Lung microvascular endothelial cell (primary cell): ENCODE measurements at regions not wholly inside any gene's neighbourhood (a gene's known extent, or its start where the extent isn't known, plus 50 kb on each side); places are given as distances from the start of the nearest gene placed in this dataset.

Source experiments
- DNase-seq, 2 donors: peaks; one replicate each; pipeline versions ENCODE4 v3.0.0 to v3.0.0-alpha.2; 2010; ENCODE audit warnings: low read depth in 2 of 2

DNA sequence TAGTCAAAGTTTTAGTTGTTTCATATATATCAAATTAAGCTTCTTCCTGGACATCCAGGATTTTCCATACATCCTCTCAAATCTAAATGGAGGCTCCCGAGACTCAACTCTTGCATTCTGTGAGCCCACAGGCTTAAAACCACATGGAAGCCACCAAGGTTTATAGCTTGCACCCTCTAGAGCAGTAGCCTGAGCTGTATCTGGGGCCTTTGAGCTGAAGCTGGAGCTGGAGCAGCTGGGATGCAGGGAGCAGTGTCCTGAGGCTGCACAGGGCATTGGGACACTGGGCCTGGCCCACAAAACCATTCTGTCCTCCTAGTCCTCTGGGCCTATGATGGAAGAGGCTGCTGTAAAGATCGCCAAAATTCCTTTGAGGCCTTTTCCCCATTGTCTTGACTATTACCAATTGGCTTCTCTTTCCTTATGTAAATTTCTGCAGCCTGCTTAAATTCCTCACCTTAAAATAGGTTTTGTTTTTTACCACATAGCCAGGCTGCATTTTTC is 151.0 kb downstream of the COX7C start:
- DNase-seq = no peak

DNA sequence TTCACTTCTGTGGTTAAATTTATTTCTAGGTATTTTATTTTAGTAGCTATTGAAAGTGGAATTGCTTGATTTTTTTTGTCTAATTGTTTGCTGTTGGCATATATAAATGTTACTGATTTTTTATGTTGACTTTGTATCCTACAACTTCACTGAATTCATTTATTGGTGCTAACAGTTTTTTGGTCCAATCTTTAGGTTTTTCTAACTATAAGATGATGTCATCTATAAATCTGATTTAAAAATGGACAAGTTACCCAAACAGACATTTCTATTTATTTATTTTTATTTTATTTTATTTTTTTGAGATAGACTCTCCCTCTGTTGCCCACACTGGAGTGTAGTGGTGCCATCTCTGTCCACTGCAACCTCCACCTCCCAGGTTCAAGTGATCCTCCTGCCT is 162.3 kb downstream of the COX7C start:
- no peak for DNase-seq

GRCh38 chr5:86786955-86787354 is 169.2 kb downstream of the COX7C start:
- DNase-seq = no peak

DNA sequence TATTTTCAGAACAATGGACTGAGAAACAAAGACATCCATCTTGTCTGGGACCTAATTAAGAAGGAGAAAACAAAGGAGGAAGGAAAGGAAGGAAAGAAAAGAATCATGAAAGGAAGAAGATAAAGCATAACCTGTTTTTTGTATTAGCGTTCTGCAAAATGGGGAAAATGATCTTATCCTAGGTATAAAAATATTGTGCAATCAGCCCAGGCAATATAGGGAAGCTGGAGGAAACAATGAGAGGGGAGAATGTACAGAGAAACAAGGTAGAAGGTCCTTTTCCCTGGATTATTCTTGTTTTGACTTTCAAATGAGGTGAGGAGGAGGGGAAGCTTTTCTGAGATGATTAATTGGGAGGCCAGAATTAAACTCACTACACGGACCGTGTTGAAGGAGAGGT is 177.9 kb downstream of the COX7C start:
- DNase-seq = no peak

- DNase-seq = no peak
These were observed 179.9 kb downstream of the COX7C start for GRCh38 chr5:86797677-86798076.

DNA sequence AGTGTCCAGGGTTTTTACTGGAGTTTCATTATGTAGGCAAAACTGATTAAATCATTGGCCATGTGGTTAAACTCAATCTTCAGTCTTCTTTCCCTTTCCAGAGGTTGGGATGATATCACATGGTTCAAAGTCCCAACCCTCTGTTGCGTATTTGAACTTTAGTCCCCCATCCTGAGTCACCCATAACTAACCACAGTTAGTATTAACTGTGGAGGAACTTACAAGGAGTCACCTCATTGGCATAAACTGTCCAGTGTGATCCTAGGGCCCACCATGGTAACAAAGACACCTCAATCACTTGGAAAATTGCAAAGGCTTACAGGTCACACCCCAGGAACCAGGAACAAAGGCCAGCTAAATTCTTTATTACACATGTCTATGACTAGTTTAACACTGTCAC is 188.5 kb downstream of the COX7C start:
- DNase-seq = no peak

DNA sequence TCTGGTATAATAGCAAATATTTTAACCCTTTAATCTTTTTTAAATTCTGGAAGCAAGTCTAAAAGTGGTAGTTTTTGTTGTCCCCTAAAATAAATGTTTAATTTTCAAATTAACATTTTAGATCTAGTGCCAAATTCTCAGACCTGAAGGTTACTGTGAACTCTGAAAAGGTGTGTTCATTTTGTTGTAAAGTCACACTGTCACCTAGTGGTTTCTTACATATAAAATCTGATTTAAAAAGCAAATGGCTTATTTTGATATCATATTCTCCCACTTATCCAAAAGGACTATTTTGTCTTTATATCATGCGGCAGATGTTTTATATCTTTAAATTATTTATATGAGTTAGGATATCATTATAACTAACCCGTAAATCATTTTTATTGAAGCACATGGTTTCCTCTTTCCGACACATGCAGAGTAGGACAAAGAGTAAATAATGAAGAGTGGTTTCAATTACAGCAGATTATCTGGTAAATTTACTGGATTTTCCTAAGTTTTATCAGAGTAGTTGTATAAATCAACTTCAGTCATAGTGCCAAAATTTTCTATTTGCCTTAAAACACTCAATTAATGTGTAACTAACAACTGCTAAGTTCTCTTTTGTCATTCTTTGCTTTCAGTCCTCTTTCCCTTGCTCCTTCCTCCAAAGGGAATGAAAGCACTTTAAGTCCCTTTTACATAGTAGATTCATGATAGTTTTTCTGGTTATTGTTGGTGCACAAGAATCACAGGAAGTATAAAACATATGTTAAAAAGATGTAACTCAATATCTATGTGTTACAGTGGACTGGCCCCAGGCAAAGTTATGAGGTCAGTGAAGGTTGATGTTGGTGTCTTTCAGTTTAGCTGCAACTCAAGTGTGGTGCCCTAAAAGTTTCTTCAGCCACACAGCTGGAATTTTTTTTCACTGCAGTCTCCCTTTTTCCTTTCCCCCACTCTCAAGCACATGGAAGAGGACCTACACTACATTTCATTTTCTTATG is 189.6 kb downstream of the COX7C start:
- DNase-seq = no peak

DNA sequence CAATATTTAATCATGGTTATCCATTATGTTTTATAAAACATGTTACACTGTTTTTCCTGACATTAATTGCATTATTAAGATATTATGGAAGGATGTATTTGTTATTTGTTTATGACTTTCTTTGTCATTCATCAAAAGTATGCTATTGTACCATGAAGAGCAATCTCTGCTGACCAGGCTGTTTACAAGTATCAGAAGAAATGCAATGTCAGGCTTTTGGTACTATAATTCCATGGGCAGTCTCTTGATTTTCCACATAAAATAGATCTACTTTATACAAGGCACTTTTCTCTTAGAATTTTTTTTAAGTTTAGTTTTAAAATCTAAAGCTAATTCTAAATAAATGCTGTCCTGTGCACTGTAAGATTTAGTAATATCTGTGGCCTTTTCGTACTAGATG is 196.6 kb downstream of the COX7C start:
- no peak for DNase-seq

- DNase-seq = no peak
These were observed 197.2 kb downstream of the COX7C start for GRCh38 chr5:86814907-86815306.

DNA sequence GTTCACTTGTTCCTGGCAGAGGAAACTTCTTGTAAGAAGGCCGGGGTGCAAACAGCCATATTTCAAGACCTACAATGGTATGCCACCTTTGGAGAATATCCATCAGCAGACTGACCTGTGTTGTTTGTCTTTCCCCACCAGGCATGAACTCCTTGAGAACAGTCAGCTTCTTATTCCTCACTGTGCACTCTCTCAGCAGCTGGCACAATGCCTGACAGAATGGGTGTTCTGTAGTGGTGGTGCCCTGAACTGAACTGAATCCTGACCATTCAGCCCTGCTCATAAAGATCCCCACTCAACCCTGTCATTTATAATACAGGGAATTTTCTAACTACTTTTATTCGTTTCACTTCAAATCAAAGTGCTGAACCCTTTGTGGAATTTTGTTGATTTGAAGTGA is 206.9 kb downstream of the COX7C start:
- DNase-seq = no peak

DNA sequence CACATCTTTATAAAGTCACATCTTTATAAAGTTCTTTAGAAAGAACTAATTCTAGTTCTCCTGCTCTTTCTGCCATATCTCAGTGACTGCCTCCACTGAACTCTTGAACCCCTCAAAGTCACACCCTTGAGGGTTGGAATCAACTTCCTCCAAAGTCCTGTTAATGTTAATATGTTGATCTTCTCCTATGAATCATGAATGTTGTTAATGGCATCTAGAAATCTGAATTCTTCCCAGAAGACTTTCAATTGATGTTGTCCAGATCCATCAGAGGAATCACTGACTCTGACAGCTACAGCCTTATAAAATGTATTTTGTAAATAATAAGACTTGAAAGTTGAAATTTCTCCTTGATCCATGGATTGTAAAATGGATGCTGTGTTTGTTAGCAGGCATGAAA is 213.4 kb downstream of the COX7C start:
- DNase-seq = no peak

GRCh38 chr5:86833868-86834267 is 216.1 kb downstream of the COX7C start:
- no peak for DNase-seq

- no peak for DNase-seq
These were observed 219.9 kb downstream of the COX7C start for GRCh38 chr5:86837610-86838009.

- DNase-seq = no peak
These were observed 220.3 kb downstream of the COX7C start for GRCh38 chr5:86838083-86838482.

GRCh38 chr5:86841000-86841644 is 223.4 kb downstream of the COX7C start:
- no peak for DNase-seq

DNA sequence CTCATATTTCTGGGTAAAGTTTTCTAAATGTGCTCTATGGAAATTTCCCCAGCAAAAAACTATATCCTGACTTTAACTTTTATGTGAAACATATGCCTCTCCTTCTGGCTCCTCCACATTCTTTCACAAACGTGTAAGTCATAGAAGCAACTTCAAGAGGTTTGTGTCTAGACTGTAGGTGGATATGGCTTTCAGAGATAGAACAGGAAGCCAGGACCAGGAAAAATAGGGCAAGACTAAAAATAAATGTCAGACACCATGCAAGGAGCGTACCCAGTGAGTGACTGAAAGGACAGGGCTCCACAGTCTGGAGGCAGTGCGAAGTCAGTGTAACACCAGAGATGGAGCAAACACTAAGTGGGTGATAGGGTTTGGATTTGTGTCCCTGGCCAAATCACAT is 240.7 kb downstream of the COX7C start:
- DNase-seq = no peak

GRCh38 chr5:86861512-86861911 is 243.8 kb downstream of the COX7C start:
- no peak for DNase-seq

DNA sequence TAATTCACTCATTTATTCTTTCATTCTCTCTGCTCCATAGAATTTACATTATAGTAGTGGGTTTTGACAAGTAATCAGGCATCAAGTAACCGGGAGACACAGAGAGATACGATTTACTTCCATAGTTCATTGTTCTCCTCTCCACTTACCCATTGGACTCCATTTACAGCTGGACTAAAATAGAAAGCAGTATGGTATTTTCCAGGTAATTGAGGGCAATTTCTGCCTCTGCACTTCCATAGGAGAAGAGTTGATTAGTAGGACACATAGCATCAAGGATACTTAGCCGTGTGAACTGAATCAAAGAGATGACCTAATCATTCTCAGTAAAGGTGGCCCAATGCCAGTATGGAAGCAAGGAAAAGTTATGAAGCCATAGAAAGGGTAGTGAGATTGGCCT is 244.4 kb downstream of the COX7C start:
- no peak for DNase-seq

DNA sequence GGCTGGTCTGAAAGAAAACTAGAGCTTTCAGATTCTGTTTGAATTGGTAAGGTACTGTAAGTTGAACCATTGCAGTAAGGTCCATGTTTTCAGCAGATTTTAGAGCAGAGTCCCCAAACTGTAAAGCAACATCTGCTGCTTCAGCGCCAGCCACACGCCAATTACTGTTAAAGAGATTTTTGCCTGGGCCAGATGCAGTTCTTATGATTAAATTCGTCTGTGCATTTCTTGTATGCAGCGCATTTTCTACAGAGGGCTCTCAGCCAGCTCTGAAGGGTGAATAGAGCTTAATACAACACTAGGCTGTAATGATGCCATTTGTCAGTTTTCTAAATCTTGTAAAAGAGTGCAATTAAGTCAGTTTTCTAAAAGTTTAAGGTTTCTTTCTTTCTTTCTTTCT is 246.3 kb downstream of the COX7C start:
- DNase-seq = no peak

GRCh38 chr5:86865256-86865785 is 247.6 kb downstream of the COX7C start:
- DNase-seq = no peak

DNA sequence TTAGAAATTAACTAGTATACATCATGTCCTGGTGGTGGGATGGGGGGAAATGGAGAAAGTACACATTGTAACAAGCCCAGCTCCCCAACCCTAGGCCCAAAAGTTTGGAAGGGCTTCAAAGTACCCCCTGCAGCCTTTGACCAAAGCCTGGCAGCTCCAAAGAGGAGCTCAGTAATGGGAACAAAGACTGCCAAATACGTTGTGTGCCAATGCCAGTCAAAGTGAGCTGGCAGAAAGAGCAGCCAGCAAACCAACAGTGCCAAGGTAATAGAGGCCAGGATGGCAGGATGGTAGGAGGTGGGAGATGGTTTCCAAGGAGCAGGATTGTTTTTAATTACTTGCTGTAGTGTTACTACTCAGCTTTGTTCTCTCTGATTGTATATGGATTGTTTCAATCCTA is 248.3 kb downstream of the COX7C start:
- no peak for DNase-seq

DNA sequence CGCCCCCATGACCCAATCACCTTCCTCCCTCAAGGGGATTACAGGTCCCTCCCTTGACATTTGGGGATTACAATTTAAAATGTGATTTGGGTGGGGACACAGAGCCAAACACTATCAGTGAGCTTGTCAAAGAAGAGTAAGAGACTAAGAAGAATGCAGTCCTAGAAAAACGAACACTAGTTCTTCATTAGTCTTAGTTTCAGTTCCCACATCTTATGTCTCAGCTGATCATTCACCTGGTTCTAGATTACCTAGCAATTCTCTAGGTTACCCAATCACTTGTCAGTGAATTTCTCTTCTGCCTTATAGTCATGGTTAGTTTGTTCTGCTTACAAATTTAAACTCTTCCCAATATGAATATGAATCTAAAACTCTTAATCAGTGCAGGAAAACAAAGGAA is 251.5 kb downstream of the COX7C start:
- no peak for DNase-seq

DNA sequence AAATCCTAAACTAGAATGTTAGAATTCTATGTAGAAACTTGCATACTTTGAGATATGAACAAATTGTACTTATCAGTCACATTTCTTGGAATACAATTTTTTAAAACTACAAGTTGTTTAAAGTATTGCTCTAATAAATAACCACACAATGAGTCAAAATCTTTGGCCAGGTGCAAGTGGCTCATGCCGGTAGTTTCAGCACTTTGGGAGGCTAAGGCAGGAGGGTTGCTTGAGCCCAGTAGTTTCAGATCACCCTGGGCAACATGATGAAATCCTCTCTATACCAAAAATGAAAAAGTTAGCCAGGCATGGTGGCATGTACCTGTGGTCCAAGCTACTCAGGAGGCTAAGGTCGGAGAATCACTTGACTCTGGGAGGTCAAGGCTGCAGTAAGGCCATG is 257.8 kb downstream of the COX7C start:
- DNase-seq = no peak
